GM12874 (cell line): ENCODE measurements at regions not wholly inside any gene's neighbourhood (a gene's known extent, or its start where the extent isn't known, plus 50 kb on each side); places are given as distances from the start of the nearest gene placed in this dataset.

Experiments
- TF ChIP-seq, protein P1 (sequence below): IDR thresholded peaks from 2 replicates; pipeline ENCODE4 v1.5.1; 2011; ENCODE audit warnings: low read depth, mild to moderate bottlenecking, control low read depth, low read length, moderate library complexity; ENCODE audit not compliant: insufficient read depth

DNA sequence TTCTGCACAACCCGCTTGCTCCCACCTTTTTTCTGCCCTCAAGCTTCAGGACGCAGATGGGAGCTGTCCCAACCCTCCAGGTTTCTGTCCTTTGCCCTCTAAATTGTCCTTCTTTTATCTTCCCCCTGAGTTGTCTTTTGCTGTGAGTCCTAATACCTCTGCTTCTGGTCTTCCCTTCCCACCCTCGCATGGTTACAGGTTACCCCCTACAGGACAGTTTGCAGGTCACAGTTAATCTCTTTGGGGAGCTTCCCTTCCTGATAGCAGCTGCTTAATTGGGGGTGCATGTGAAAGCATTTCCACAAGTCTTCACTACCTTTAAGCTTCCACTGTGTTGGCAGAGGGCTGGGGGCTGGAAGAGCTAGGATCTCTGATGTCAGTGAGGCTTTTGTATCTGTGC lies 121.5 kb upstream of the CXCL12 start:
- TF ChIP-seq, protein P1, sequence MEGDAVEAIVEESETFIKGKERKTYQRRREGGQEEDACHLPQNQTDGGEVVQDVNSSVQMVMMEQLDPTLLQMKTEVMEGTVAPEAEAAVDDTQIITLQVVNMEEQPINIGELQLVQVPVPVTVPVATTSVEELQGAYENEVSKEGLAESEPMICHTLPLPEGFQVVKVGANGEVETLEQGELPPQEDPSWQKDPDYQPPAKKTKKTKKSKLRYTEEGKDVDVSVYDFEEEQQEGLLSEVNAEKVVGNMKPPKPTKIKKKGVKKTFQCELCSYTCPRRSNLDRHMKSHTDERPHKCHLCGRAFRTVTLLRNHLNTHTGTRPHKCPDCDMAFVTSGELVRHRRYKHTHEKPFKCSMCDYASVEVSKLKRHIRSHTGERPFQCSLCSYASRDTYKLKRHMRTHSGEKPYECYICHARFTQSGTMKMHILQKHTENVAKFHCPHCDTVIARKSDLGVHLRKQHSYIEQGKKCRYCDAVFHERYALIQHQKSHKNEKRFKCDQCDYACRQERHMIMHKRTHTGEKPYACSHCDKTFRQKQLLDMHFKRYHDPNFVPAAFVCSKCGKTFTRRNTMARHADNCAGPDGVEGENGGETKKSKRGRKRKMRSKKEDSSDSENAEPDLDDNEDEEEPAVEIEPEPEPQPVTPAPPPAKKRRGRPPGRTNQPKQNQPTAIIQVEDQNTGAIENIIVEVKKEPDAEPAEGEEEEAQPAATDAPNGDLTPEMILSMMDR, result no peak

DNA sequence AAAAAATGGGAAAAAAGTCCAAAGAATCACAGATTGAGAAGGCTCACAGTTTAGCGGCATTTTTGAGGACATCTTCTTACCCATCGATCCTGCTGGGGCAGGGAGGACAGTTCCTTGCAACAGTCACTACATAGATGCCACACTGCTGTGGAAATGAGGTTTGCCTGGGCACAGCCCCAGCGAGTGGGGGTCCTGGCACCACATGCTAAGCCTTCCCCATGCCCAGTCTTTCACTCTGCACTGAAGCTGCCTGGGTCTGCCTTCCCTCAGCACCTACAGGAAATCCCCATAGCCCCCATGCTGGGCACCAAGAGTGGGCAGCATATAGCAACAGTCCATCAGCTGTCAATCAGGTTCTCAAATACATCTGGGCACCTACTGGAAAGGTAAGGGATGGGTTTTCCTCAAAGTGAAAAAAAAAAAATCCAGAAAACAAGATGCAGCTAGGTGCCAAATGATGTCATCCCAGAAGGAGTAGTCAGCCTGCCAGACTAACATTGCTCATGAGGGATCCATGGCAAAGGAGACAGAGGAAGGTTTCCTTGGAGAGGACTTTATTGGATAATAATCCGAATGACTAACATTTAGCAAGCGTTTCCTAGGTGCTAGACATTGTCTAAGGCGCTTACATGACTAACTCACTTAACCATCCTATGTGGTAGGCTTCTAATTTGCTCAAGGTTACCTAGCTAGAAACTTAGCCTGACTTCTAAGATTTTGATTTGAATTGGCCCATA lies 125.7 kb upstream of the CXCL12 start:
- TF ChIP-seq, protein P1, result no peak

DNA sequence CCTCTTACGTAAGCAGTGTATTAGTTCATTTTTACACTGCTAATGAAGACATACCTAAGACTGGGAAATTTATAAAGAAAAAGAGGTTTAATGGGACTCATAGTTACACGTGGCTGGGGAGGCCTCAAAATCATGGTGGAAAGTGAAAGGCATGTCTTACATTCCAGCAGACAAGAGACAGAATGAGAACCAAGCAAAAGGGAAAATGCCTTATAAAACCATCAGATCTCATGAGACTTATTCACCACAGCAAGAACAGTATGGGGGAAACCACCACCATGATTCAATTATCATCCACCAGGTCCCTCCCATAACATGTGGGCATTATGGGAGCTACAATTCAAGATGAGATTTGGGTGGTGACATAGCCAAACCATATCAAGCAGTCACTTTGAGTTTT lies 126.3 kb upstream of the CXCL12 start:
- TF ChIP-seq, protein P1, result no peak

DNA sequence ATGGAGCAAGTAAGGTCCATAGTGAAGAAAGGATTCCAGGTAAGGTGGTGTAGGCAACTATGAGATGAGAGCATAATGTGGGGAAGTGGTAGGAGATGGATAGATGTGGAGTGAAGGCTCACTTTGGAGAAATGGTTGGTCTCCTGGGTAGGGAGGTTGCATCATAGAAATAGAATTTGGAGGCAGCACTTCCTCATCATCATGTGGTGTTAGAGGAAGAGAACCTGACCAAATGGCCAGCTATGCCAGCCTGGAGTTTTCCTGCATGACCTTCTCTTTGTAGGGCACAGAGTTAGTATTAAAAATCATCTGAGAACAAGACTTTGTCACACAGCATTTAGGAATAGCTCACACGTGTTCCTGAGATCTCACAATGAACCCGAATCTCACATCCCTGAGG lies 126.7 kb upstream of the CXCL12 start:
- TF ChIP-seq, protein P1, result no peak

DNA sequence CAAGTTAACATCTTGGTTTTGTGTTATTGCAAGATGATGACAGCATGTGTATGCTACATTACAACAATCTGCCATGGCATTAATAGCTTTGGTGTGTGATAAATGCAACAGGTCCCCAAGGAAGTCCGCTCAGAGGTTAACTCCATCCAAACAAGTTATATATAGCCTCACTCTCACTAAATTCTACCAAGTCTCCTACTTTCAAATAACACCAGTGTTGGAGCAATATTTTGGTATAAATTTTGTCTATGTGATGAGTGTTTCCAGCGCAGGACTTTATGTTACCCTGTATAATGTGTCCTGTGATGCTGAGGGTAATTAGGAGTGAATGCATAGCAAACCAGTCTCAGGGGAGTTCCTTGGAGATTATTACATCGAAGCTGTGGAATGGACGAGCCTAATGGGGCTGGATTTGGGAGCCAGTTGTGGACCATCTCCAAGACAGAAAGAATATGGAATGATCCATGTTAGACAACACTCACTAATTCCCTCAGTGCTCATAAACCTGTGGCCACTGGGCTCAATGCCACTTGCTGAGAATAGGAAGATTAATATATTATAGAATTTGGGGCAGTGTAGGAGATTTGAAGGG lies 127.6 kb upstream of the CXCL12 start:
- TF ChIP-seq, protein P1, result no peak

DNA sequence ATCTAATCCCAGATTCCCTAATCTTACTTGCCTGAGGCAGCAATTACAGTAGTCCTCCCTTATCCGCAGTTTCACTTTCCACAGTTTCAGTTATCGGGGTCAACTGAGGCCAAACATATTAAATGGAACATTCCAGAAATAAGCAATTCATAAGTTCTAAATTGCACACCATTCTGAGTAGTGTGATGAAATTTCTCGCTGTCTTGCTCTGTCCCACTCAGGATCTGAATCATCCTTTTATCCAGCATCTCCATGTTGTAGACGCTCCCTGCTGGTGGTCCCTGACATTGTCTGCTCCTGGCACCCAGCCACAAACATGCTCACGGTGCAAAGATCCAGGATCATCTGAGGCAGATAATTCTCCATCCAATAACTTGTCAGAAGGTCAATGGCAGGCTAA lies 128.7 kb upstream of the CXCL12 start:
- TF ChIP-seq, protein P1, result no peak

DNA sequence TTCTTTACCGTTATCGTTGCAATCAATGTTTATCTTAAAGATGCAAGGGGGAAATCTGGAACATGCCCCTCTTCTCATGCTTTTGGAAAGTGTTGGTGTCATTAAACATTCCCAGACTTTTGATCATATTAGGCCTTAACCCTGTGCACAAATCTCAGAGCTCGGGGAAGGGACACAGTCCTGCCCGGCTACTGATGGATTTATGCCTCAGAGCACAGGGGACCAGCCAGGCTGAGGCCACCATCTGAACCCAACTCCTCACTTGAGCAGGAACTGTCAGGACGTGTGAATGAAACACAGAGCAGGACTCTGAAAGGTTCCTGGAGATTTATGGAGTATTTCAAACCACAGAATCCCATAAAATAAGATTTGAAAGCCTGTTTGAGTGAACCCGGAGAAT lies 132.0 kb upstream of the CXCL12 start:
- TF ChIP-seq, protein P1, result no peak
